Smooth muscle cell (in vitro differentiated cells): ENCODE measurements at regions not wholly inside any gene's neighbourhood (a gene's known extent, or its start where the extent isn't known, plus 50 kb on each side); places are given as distances from the start of the nearest gene placed in this dataset.

ENCODE experiments used
- DNase-seq: peaks from one replicate; lab custom pipeline; 2025; ENCODE audit not compliant: unreplicated experiment; lab: John Stamatoyannopoulos, UW
- H2AFZ ChIP-seq: fragments of 200-600 bp; sonication (generic); 2 replicates; pipeline ENCODE4 v1.6.0; 2016; ENCODE audit warnings: antibody characterized with exemption, low read depth, mild to moderate bottlenecking
- H3F3A ChIP-seq: fragments of 200-600 bp; sonication (generic); 2 replicates; pipeline ENCODE4 v1.6.0; 2017; ENCODE audit warnings: antibody characterized with exemption, low read depth
- H3K27ac ChIP-seq: fragments of 200-600 bp; sonication (generic); 2 replicates; pipeline ENCODE4 v1.5.1; 2016; ENCODE audit warnings: low read depth, mild to moderate bottlenecking
- H3K27me3 ChIP-seq: fragments of 200-600 bp; sonication (generic); 2 replicates; pipeline ENCODE4 v1.6.1; 2016; ENCODE audit warnings: low read depth, mild to moderate bottlenecking
- H3K36me3 ChIP-seq: fragments of 200-600 bp; sonication (generic); 2 replicates; pipeline ENCODE4 v1.5.1; 2016; ENCODE audit warnings: low read depth
- H3K4me1 ChIP-seq: fragments of 200-600 bp; sonication (generic); 2 replicates; pipeline ENCODE4 v1.5.1; 2016; ENCODE audit warnings: low read depth
- H3K4me2 ChIP-seq: fragments of 200-600 bp; sonication (generic); 2 replicates; pipeline ENCODE4 v1.6.0; 2016; ENCODE audit warnings: mild to moderate bottlenecking
- H3K4me3 ChIP-seq: fragments of 200-600 bp; sonication (generic); 2 replicates; pipeline ENCODE4 v1.5.1; 2016; ENCODE audit warnings: mild to moderate bottlenecking
- H3K79me2 ChIP-seq: fragments of 200-600 bp; sonication (generic); 2 replicates; pipeline ENCODE4 v1.6.0; 2016; ENCODE audit warnings: low read depth, mild to moderate bottlenecking
- H3K9ac ChIP-seq: fragments of 200-600 bp; sonication (generic); 2 replicates; pipeline ENCODE4 v1.6.0; 2016; ENCODE audit warnings: low read depth
- H3K9me3 ChIP-seq: fragments of 200-600 bp; sonication (generic); replicated peaks from 2 replicates; pipeline ENCODE4 v1.5.1; 2016; ENCODE audit warnings: low read depth
- H4K20me1 ChIP-seq: fragments of 200-600 bp; sonication (generic); 2 replicates; pipeline ENCODE4 v1.6.0; 2016; ENCODE audit warnings: low read depth
- WGBS: methylation state at CpG from one replicate; pipeline ENCODE4 v1.1.7; 2016; ENCODE audit warnings: low lambda C conversion rate; 5-methylcytosine and 5-hydroxymethylcytosine counted together
- TF ChIP-seq, protein P1 (sequence below): fragments of 200-600 bp; sonication (generic); IDR thresholded peaks from 2 replicates; pipeline ENCODE4 v1.5.1; 2017; ENCODE audit warnings: borderline replicate concordance, mild to moderate bottlenecking, antibody characterized with exemption; ENCODE audit not compliant: insufficient read depth, poor library complexity, severe bottlenecking

GRCh38 chr10:124296121-124296812 lies 122.5 kb downstream of the OAT start:
- WGBS = 92% methylated on average over 9 of the region's 9 CpGs
- H3K9ac ChIP-seq = no peak overlapping the region
- no peak overlapping the region for H2AFZ ChIP-seq
- no peaks in the 10 kb centered on the region for H3K9me3 ChIP-seq
- H3F3A ChIP-seq = no peaks in the 10 kb centered on the region
- H3K79me2 ChIP-seq = no peaks in the 10 kb centered on the region
- H3K27ac ChIP-seq = no peak overlapping the region
- no peaks in the 10 kb centered on the region for H4K20me1 ChIP-seq
- no peaks in the 10 kb centered on the region for H3K27me3 ChIP-seq
- TF ChIP-seq, protein P1, sequence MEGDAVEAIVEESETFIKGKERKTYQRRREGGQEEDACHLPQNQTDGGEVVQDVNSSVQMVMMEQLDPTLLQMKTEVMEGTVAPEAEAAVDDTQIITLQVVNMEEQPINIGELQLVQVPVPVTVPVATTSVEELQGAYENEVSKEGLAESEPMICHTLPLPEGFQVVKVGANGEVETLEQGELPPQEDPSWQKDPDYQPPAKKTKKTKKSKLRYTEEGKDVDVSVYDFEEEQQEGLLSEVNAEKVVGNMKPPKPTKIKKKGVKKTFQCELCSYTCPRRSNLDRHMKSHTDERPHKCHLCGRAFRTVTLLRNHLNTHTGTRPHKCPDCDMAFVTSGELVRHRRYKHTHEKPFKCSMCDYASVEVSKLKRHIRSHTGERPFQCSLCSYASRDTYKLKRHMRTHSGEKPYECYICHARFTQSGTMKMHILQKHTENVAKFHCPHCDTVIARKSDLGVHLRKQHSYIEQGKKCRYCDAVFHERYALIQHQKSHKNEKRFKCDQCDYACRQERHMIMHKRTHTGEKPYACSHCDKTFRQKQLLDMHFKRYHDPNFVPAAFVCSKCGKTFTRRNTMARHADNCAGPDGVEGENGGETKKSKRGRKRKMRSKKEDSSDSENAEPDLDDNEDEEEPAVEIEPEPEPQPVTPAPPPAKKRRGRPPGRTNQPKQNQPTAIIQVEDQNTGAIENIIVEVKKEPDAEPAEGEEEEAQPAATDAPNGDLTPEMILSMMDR = no peak
- DNase-seq = no peak
- no peak overlapping the region for H3K4me2 ChIP-seq
- H3K4me1 ChIP-seq = no peaks in the 10 kb centered on the region
- no peaks in the 10 kb centered on the region for H3K36me3 ChIP-seq
- H3K4me3 ChIP-seq = no peak overlapping the region

- WGBS = 92% methylated on average over 22 of the region's 22 CpGs
- DNase-seq = no peak
- H3K9me3 ChIP-seq = no peaks in the 10 kb centered on the region
These were observed 123.6 kb downstream of the OAT start for GRCh38 chr10:124294811-124295770.

GRCh38 chr10:124293616-124294449 lies 124.9 kb downstream of the OAT start:
- TF ChIP-seq, protein P1 = no peak
- 91% methylated on average over 22 of the region's 22 CpGs for WGBS

More at GRCh38 chr10:124294811-124295770, 123.6 kb downstream of the OAT start:
- no peak overlapping the region for H3K27ac ChIP-seq
- no peaks in the 10 kb centered on the region for H3K79me2 ChIP-seq
- H3K27me3 ChIP-seq = no peaks in the 10 kb centered on the region
- no peaks in the 10 kb centered on the region for H3K4me1 ChIP-seq
- H3K9ac ChIP-seq = no peak overlapping the region
- no peaks in the 10 kb centered on the region for H3F3A ChIP-seq
- no peak overlapping the region for H3K4me3 ChIP-seq
- TF ChIP-seq, protein P1 = no peak
- H2AFZ ChIP-seq = no peak overlapping the region
- H3K4me2 ChIP-seq = no peak overlapping the region
- H4K20me1 ChIP-seq = no peaks in the 10 kb centered on the region
- no peaks in the 10 kb centered on the region for H3K36me3 ChIP-seq

More at GRCh38 chr10:124293616-124294449, 124.9 kb downstream of the OAT start:
- Histone ChIP-seq H2AFZ (no peak overlapping the region), H3K9ac (no peak overlapping the region), H3K36me3 (no peaks in the 10 kb centered on the region), H3K4me1 (no peaks in the 10 kb centered on the region), H3K4me2 (no peak overlapping the region), H3K27me3 (no peaks in the 10 kb centered on the region), H3K79me2 (no peaks in the 10 kb centered on the region), H3F3A (no peaks in the 10 kb centered on the region), H3K4me3 (no peak overlapping the region), H4K20me1 (no peaks in the 10 kb centered on the region), H3K27ac (no peak overlapping the region), H3K9me3 (no peaks in the 10 kb centered on the region)
- no peak for DNase-seq
